GM12864 (cell line): ENCODE measurements at regions not wholly inside any gene's neighbourhood (a gene's known extent, or its start where the extent isn't known, plus 50 kb on each side); places are given as distances from the start of the nearest gene placed in this dataset.

Experiments
- DNase-seq: peaks from one replicate; pipeline ENCODE4 v3.0.0-alpha.2; 2011; ENCODE audit warnings: low read depth
- H3K4me3 ChIP-seq: 2 replicates; pipeline ENCODE4 v1.5.1; 2011; ENCODE audit warnings: mild to moderate bottlenecking, low read depth, low read length, control low read depth
- CTCF ChIP-seq: IDR thresholded peaks from 2 replicates; pipeline ENCODE4 v1.5.1; 2011; ENCODE audit warnings: low read depth, mild to moderate bottlenecking, moderate library complexity, low read length, control low read depth, inconsistent platforms; ENCODE audit errors: missing control alignments

- no peak overlapping the region for H3K4me3 ChIP-seq
- TF ChIP-seq CTCF: no peak
- no peak for DNase-seq
These were observed 533.0 kb downstream of the BNC2 start for GRCh38 chr9:16337322-16338029.

GRCh38 chr9:16341177-16341576 is 529.3 kb downstream of the BNC2 start:
- DNase-seq: no peak
- no peak for TF ChIP-seq CTCF
- no peak overlapping the region for H3K4me3 ChIP-seq

- TF ChIP-seq CTCF: no peak
- no peak overlapping the region for H3K4me3 ChIP-seq
- DNase-seq: no peak
These were observed 528.0 kb downstream of the BNC2 start for GRCh38 chr9:16342246-16343020.

- H3K4me3 ChIP-seq: no peak overlapping the region
- no peak for TF ChIP-seq CTCF
- DNase-seq: no peak
These were observed 526.9 kb downstream of the BNC2 start for GRCh38 chr9:16343249-16344237.

- H3K4me3 ChIP-seq: no peak overlapping the region
- no peak for TF ChIP-seq CTCF
- DNase-seq: no peak
These were observed 526.1 kb downstream of the BNC2 start for GRCh38 chr9:16344343-16344742.

GRCh38 chr9:16345902-16346301 is 524.6 kb downstream of the BNC2 start:
- DNase-seq: no peak
- TF ChIP-seq CTCF: no peak
- H3K4me3 ChIP-seq: no peak overlapping the region
